Gastrocnemius medialis (tissue), 4 donors: ENCODE measurements at regions not wholly inside any gene's neighbourhood (a gene's known extent, or its start where the extent isn't known, plus 50 kb on each side); places are given as distances from the start of the nearest gene placed in this dataset.
"Not testable (repeated sequence)": the region's sequence is repeated elsewhere in the genome, so short reads cannot be mapped to it uniquely, and the experiment has no call there.

Experiments used
- ATAC-seq, 2 donors: fragments of 150-250 bp; one replicate each; pipeline ENCODE4 v1.9.1; 2016
- DNase-seq, 2 donors: peaks; one replicate each; pipeline ENCODE4 v3.0.0-alpha.2; 2019
- H3K27ac ChIP-seq, 4 donors: fragments of 200-600 bp; sonication (generic); 1 replicate in 1 of 4; 2 replicates in 3 of 4; pipeline ENCODE4 v1.5.1; 2016 to 2018; ENCODE audit warnings: mild to moderate bottlenecking in 2 of 4, moderate library complexity in 1 of 4
- H3K27me3 ChIP-seq, 3 donors: fragments of 200-600 bp; sonication (generic) in 2 of 3; 1 replicate in 1 of 3; 2 replicates in 2 of 3; pipeline versions ENCODE4 v1.5.1 to v1.6.0; 2016 to 2019; ENCODE audit warnings: mild to moderate bottlenecking in 1 of 3, moderate library complexity in 1 of 3
- H3K36me3 ChIP-seq, 2 donors: fragments of 200-600 bp; sonication (generic) in 1 of 2; one replicate each; pipeline ENCODE4 v1.5.1; 2017 to 2018
- H3K4me1 ChIP-seq, 2 donors: fragments of 200-600 bp; sonication (generic) in 1 of 2; one replicate each; pipeline ENCODE4 v1.5.1; 2016 to 2017; ENCODE audit warnings: mild to moderate bottlenecking in 2 of 2
- H3K4me3 ChIP-seq, 4 donors: fragments of 200-600 bp; sonication (generic) in 3 of 4; 1 replicate in 1 of 4; 2 replicates in 3 of 4; pipeline ENCODE4 v1.5.1; 2016 to 2019; ENCODE audit warnings: mild to moderate bottlenecking in 2 of 4
- H3K9me3 ChIP-seq, 3 donors: fragments of 200-600 bp; sonication (generic) in 2 of 3; 1 replicate in 1 of 3; 2 replicates in 2 of 3; pipeline ENCODE4 v1.5.1; 2016 to 2019
- CTCF ChIP-seq, 5 experiments: fragments of 450-650 bp in 3 of 5; fragments of 200-600 bp in 2 of 5; sonication (generic) in 2 of 5; IDR thresholded peaks in 4 of 5; conservative IDR thresholded peaks in 1 of 5; 1 replicate in 4 of 5; 2 replicates in 1 of 5; pipeline ENCODE4 v1.5.1; 2016 to 2019; ENCODE audit warnings: antibody characterized with exemption in 5 of 5, mild to moderate bottlenecking in 3 of 5, moderate library complexity in 3 of 5
- POLR2A ChIP-seq, 2 donors: fragments of 450-650 bp; IDR thresholded peaks; one replicate each; pipeline ENCODE4 v1.6.1; 2017; ENCODE audit warnings: antibody characterized with exemption in 2 of 2, mild to moderate bottlenecking in 2 of 2, moderate library complexity in 2 of 2
- in situ Hi-C, 4 donors: fragments of 200-750 bp; cut with MboI; loops; one replicate each; pipeline versions ENCODE4 v1.15.0 to v1.8.0; 2017; ENCODE audit warnings: low sequenced_read_pairs in 4 of 4
- intact Hi-C: fragments of 100-400 bp; cut with DNase I; formaldehyde crosslinking; loops from one replicate; pipeline ENCODE4 v1.15.1; 2023; ENCODE audit warnings: low total_unique reads

- no peaks in the 10 kb centered on the region for H3K4me1 ChIP-seq
- ATAC-seq (no peak), DNase-seq (no peak)
- H3K27ac ChIP-seq = no peak overlapping the region
- H3K4me3 ChIP-seq = no peak overlapping the region
- in situ Hi-C loops = no loop called here
- no peaks in the 10 kb centered on the region for H3K9me3 ChIP-seq
- H3K36me3 ChIP-seq = no peaks in the 10 kb centered on the region
- no peaks in the 10 kb centered on the region for H3K27me3 ChIP-seq
- intact Hi-C loops = loop anchor here (5.0 kb wide), 1 partner anchor 407 kb away; no protein-coding TSS in a partner anchor
- TF ChIP-seq POLR2A (IDR thresholded peaks at IDR 0.05) = no peak
- TF ChIP-seq CTCF (IDR thresholded peaks at IDR 0.05 in 4 of 5, conservative IDR thresholded peaks at IDR 0.05 in 1 of 5) = no peak
Observed at GRCh38 chr15:95149036-95149435, 917.7 kb downstream of the MCTP2 start.

- ATAC-seq (no peak), DNase-seq (no peak)
- Histone ChIP-seq H3K9me3 (no peaks in the 10 kb centered on the region), H3K27ac (no peak overlapping the region), H3K27me3 (no peaks in the 10 kb centered on the region), H3K36me3 (no peaks in the 10 kb centered on the region), H3K4me1 (no peaks in the 10 kb centered on the region), H3K4me3 (no peak overlapping the region)
- intact Hi-C loops (loop anchor here (5.0 kb wide), 1 partner anchor 407 kb away; no protein-coding TSS in a partner anchor), in situ Hi-C loops (no loop called here)
- TF ChIP-seq CTCF (IDR thresholded peaks at IDR 0.05 in 4 of 5, conservative IDR thresholded peaks at IDR 0.05 in 1 of 5) = no peak
- TF ChIP-seq POLR2A (IDR thresholded peaks at IDR 0.05) = no peak
Observed at GRCh38 chr15:95149771-95150170, 918.4 kb downstream of the MCTP2 start.

- in situ Hi-C loops (no loop called here), intact Hi-C loops (no loop called here)
- H3K4me1 ChIP-seq = no peaks in the 10 kb centered on the region
- TF ChIP-seq CTCF (IDR thresholded peaks at IDR 0.05 in 4 of 5, conservative IDR thresholded peaks at IDR 0.05 in 1 of 5) = no peak
- TF ChIP-seq POLR2A (IDR thresholded peaks at IDR 0.05) = no peak
- H3K27me3 ChIP-seq = no peaks in the 10 kb centered on the region
- no peak for DNase-seq
- H3K36me3 ChIP-seq = no peaks in the 10 kb centered on the region
- H3K27ac ChIP-seq = no peak overlapping the region
- no peaks in the 10 kb centered on the region for H3K9me3 ChIP-seq
- H3K4me3 ChIP-seq = no peak overlapping the region
- ATAC-seq = no peak
Observed at GRCh38 chr15:95150466-95150865, 919.1 kb downstream of the MCTP2 start.

- ATAC-seq = no peak
- intact Hi-C loops (no loop called here), in situ Hi-C loops (no loop called here)
- TF ChIP-seq CTCF (IDR thresholded peaks at IDR 0.05 in 4 of 5, conservative IDR thresholded peaks at IDR 0.05 in 1 of 5) (no peak), POLR2A (IDR thresholded peaks at IDR 0.05) (no peak)
- Histone ChIP-seq H3K4me1 (no peaks in the 10 kb centered on the region), H3K4me3 (no peak overlapping the region), H3K27ac (no peak overlapping the region), H3K36me3 (no peaks in the 10 kb centered on the region), H3K27me3 (no peaks in the 10 kb centered on the region), H3K9me3 (no peaks in the 10 kb centered on the region)
- DNase-seq = no peak
Observed at GRCh38 chr15:95152741-95153140, 921.4 kb downstream of the MCTP2 start.

GRCh38 chr15:95153201-95153600 lies 921.8 kb downstream of the MCTP2 start:
- ATAC-seq, in situ Hi-C loops, DNase-seq, H3K27ac ChIP-seq, H3K4me3 ChIP-seq, H3K36me3 ChIP-seq, H3K27me3 ChIP-seq, intact Hi-C loops, H3K9me3 ChIP-seq, H3K4me1 ChIP-seq: not testable (repeated sequence)
